ENCODE measurements at regions not wholly inside any gene's neighbourhood (a gene's known extent, or its start where the extent isn't known, plus 50 kb on each side); places are given as distances from the start of the nearest gene placed in this dataset.

- TF ChIP-seq GTF3A (CRISPR knock-in tag; conservative IDR thresholded peaks at IDR 0.05): no peak
- TF ChIP-seq FLYWCH1 (CRISPR knock-in tag; IDR thresholded peaks at IDR 0.05): no peak
- TF ChIP-seq ZNF629 (CRISPR knock-in tag; conservative IDR thresholded peaks at IDR 0.05): no peak
- TF ChIP-seq HMG20B (CRISPR knock-in tag; conservative IDR thresholded peaks at IDR 0.05): no peak
- TF ChIP-seq MXI1 (IDR thresholded peaks at IDR 0.05; ENCODE audit: borderline replicate concordance, low read depth, low read length): no peak
- TF ChIP-seq HMG20A (CRISPR knock-in tag; IDR thresholded peaks at IDR 0.05; ENCODE audit: borderline replicate concordance): no peak
- TF ChIP-seq SIN3A (IDR thresholded peaks at IDR 0.05; ENCODE audit: borderline replicate concordance, low read depth, low read length): no peak
These were observed 117.6 kb downstream of the ZNF467 start for GRCh38 chr7:149655784-149656183.

All from HepG2 (cell line).